HG03196 (cell line): ENCODE measurements at regions not wholly inside any gene's neighbourhood (a gene's known extent, or its start where the extent isn't known, plus 50 kb on each side); places are given as distances from the start of the nearest gene placed in this dataset.

Experiments used
- ATAC-seq: cut with Tn5 transposase; IDR thresholded peaks from one replicate; pipeline ENCODE4 v1.9.1; 2021; ENCODE audit not compliant: unreplicated experiment

DNA sequence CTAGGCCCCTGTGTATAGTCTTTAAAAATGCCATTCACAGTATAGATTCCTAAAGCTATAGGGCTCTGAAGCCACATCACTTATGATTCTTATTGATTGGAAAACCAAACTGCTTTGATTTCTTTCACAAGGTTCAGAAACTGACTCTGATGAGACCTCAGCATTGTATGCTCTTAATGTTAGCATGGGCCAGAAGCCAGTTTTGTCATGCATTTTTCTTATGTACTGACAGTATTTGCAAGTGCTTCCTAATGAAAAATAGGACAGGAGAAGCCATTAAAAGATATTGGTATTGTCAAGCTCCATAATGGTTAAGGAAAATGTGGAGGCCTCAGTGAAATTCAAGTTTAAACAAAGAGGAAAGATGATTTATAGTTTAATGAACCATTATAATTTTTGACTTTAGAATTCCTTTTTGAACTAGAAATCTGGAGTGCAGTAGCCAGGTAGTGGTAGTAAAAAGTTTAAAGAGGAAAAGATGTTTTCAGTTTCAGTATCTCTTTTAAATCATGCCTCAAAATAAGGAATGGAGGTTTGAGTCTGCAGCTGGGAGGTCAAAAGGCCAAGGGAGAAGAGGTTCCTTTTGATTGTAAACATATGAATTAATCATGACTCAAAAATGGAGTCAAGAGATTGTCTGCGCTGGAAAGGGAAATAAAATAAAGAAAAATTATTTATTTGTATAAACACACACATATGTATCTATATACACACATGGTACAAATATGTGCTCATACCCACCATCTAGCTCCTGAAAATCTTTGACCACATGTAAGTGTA is 388.1 kb upstream of the PRICKLE1 start:
- no peak for ATAC-seq

DNA sequence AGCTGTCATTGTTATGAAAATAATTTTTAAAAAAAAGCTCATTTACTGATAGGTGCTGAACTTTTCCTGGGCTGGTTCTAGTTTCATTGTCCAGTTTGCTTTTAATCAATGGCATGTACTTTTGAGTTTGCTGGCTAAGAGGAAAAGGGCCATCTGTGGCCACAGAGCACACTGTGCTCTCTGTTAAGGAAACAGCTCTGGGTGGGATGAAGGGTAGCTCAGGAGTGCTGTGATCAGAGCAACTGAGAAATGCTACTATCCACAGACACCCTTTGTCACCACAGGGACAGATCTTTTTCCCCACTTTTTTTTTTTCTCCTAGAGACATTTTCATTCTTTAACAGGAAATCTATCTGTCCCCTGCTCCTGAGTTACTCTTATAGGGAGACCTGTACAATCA is 387.1 kb upstream of the PRICKLE1 start:
- ATAC-seq, result no peak

DNA sequence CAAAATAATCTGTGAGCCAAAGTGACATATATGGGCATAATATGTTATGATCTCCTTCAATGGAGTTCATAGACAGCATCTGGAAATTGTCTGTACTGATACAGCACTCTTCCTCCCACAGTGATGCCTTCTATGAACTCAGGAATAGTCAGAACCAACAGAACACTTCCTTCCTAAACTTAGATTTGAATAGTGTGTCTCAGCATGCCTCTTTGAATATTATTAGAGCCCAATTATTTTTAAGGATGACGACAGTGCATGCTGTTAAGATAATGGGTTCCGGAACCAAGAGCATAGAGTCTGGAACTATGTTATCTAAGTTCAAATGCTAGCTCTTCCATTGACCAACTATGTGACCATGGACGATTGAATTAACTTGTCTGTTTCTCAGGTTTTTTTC is 386.6 kb upstream of the PRICKLE1 start:
- ATAC-seq, result no peak

- ATAC-seq, result no peak
These were observed 379.8 kb upstream of the PRICKLE1 start for GRCh38 chr12:42969355-42969754.

DNA sequence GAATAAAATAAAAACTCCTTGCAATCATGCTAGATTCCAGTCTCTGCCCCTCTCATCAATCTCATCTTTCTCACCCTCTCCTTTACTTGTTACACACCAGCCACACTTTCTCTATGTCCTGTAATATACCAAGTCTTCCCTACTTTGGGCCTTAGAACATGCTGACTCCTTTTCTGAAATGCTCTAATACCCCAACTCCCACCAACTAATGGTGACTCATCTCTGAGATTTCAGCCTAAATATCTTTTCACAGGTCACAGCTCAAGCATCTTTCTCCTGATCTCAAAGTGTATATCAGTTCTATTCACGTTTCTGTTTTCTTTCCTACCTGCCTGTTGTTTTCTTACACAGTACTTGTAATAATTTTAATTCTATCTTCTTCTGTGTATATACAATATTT is 378.9 kb upstream of the PRICKLE1 start:
- ATAC-seq, result no peak

DNA sequence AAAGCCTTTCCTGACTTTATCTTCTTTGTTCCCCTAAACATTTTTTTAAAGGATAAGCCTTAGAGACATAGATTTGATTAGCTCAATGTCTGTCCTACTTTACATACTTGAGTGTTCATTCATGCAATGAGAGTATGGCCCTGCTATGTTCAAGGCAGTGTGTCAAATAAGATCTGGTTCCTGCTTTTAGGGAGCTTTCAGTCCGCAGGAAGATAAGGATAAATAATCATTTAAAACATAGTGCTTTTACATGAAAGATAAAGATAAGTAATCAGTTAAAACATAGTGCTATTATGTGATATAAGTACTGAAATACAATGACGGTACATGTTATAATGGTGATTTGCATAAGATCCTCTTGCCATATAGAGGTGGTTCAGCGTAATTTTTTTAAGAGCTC is 378.3 kb upstream of the PRICKLE1 start:
- ATAC-seq, result no peak

DNA sequence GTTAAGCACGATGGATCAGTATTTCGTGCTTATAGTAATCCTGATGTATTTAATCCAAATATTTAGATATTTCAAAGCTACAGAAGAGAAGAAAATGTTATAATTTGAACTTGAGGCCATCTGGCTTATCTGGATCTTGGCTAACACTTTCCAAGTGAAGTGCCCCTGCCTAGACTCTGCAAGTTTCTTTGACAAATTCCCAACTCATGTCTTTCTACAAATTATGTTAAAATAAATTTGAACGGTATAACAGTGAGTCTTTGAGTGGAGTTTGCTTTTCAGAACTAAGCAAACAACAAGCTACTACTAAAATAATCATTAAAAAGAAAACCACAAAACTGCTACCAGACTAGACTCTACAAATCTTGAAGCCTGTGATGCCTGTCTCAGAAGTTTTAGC is 374.4 kb upstream of the PRICKLE1 start:
- ATAC-seq, result no peak

GRCh38 chr12:42962384-42962783 is 372.8 kb upstream of the PRICKLE1 start:
- no peak for ATAC-seq

GRCh38 chr12:42961395-42961794 is 371.8 kb upstream of the PRICKLE1 start:
- ATAC-seq, result no peak

- ATAC-seq, result no peak
These were observed 370.6 kb upstream of the PRICKLE1 start for GRCh38 chr12:42960087-42960527.

GRCh38 chr12:42958291-42958674 is 368.7 kb upstream of the PRICKLE1 start:
- ATAC-seq, result no peak

GRCh38 chr12:42957561-42958290 is 368.2 kb upstream of the PRICKLE1 start:
- no peak for ATAC-seq

DNA sequence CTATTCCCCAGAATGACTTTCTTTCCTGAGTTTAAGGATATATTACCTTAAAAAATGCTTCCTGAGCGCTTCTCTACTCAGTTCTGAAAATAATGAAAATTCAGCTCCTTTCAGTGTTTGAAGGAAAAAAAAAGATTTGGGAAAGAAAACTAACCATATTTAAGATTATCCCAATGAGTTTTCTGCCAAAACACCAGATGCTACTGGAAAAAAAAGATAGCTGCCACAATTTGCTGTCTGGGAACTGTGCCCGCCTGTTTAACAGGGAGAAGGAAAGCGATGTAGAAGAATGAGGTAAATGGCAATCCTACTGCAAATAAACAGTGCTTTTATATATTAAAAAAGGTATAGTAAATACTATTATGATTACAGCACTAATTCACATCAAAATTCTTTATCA is 367.6 kb upstream of the PRICKLE1 start:
- no peak for ATAC-seq

DNA sequence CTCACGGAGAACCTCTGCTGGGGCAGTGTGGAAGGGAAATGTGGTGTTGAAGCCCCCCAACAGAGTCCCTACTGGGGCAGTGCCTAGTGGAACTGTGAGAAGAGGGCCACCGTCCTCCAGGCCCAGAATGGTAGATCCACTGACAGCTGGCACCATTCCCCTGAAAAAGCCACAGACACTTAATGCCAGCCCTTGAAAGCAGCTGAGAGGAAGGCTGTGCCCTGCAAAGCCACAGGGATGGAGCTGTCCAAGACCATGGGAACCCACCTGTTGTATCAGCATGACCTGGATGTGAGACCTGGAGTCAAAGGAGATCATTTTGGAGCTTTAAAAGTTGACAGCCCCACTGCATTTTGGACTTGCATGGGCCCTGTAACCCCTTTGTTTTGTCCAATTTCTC is 363.5 kb upstream of the PRICKLE1 start:
- no peak for ATAC-seq

DNA sequence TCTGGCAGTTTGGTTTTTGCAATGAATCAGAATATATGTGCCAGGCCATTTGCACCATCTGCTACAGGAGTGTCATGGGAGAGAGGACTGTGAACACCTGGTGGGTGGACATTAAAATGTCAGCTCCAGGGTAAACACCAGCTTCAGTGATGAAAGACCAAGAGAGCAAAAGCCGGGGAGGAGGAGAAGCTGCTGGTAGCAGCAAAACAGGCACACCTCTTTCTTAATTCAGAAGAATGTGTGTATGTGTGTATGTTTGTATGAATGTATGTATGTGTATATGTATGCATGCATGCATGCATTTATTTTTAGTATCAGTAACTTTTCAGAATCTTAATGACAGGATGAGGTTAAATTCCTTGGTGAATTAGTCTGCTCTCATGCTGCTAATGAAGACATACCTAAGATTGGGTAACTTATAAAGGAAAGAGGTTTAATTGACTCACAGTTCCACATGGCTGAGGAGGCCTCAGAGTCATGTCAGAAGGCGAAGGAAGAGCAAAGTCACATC is 357.4 kb upstream of the PRICKLE1 start:
- no peak for ATAC-seq

GRCh38 chr12:42945927-42946326 is 356.4 kb upstream of the PRICKLE1 start:
- no peak for ATAC-seq

- no peak for ATAC-seq
These were observed 355.0 kb upstream of the PRICKLE1 start for GRCh38 chr12:42944516-42944915.

DNA sequence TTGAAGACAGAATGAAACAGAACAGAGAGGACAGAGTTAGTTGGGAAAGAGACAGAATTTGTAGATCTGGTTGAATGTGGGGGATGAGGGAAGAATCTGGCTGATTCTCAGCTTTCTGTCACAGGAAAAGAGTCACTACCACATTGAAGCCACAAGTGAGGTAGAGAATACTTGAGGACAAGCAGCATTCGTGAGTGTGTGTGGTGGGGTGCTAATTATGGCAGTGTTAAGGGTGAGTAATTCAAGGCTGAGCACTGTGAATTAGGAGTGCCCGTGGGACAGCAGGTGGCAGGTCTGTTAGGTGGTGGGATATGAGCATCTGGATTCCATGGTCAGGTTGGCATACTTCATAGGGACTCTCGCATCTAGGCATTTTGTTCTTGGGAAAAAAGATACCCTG is 347.4 kb upstream of the PRICKLE1 start:
- ATAC-seq, result no peak

DNA sequence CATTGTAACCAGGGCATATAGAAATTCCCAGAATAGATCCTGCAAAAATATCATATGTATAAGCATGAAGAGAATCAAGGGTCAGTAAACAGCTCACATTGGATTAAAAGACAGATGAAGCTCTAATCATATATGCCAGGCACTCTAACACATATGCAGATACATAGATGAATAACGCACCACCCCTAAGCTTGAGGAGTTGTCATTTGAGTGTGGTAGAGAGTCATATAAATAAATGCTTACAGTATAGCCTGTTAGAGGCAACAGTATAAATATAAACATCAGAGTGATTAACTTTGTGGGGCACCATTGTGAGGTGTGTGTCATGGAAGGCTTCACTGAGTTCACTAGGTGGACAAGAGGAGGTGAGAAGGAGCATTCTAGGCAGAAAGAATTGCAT is 346.7 kb upstream of the PRICKLE1 start:
- no peak for ATAC-seq

GRCh38 chr12:42935756-42936155 is 346.2 kb upstream of the PRICKLE1 start:
- no peak for ATAC-seq

GRCh38 chr12:42935090-42935489 is 345.5 kb upstream of the PRICKLE1 start:
- ATAC-seq, result no peak

DNA sequence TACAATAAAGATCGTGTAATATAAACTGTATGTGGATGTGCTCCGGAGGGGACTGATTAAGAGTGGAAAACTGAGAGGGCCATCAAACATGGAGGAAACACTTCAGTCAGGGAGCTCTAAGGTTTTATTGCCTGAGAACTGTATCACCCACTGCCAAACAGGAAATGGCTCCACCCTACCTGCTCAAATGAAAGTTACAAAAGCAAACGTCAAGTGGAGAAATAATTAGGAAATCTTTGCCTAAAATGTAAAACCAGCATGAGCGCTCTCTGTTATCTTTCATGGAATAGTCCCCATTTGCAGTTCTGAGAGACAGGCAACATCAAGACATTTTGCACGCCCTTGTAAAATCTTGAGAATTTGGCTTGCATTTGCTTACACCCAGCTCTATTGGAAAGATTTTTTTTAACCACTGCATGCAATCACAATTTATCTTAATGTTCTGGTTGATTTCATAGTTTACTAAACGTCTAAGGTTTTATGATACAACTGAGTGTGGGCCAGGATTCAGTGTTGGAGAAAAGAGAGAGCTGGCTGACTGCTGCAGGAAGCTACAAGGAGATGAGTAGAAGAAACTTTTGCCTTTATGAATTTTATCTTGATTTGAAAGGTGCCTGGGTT is 344.0 kb upstream of the PRICKLE1 start:
- ATAC-seq, result no peak
